HG03103 (cell line): ENCODE measurements at regions not wholly inside any gene's neighbourhood (a gene's known extent, or its start where the extent isn't known, plus 50 kb on each side); places are given as distances from the start of the nearest gene placed in this dataset.

Experiments
- ATAC-seq: cut with Tn5 transposase; IDR thresholded peaks from one replicate; pipeline ENCODE4 v1.9.1; 2021; ENCODE audit warnings: low read depth; ENCODE audit not compliant: unreplicated experiment

GRCh38 chr5:124059200-124059599, 547.2 kb downstream of the CSNK1G3 start:
- ATAC-seq = no peak

GRCh38 chr5:124057724-124058231, 545.8 kb downstream of the CSNK1G3 start:
- ATAC-seq = no peak

GRCh38 chr5:124056991-124057723, 545.2 kb downstream of the CSNK1G3 start:
- peak; percentile 41 for ATAC-seq

GRCh38 chr5:124056326-124056990, 544.5 kb downstream of the CSNK1G3 start:
- ATAC-seq = peak; percentile 75

GRCh38 chr5:124055751-124056150, 543.8 kb downstream of the CSNK1G3 start:
- ATAC-seq = no peak

GRCh38 chr5:124054564-124054963, 542.6 kb downstream of the CSNK1G3 start:
- ATAC-seq = no peak

GRCh38 chr5:124053340-124053739, 541.4 kb downstream of the CSNK1G3 start:
- no peak for ATAC-seq

- ATAC-seq = no peak
These were observed 540.2 kb downstream of the CSNK1G3 start for GRCh38 chr5:124052201-124052600.

- ATAC-seq = no peak
These were observed 538.3 kb downstream of the CSNK1G3 start for GRCh38 chr5:124050120-124050770.

- ATAC-seq = no peak
These were observed 533.4 kb downstream of the CSNK1G3 start for GRCh38 chr5:124045412-124045811.

GRCh38 chr5:124044613-124045012, 532.6 kb downstream of the CSNK1G3 start:
- ATAC-seq = no peak

GRCh38 chr5:124043456-124043855, 531.5 kb downstream of the CSNK1G3 start:
- ATAC-seq = no peak

- no peak for ATAC-seq
These were observed 528.8 kb downstream of the CSNK1G3 start for GRCh38 chr5:124040799-124041198.

- no peak for ATAC-seq
These were observed 527.4 kb downstream of the CSNK1G3 start for GRCh38 chr5:124039410-124039809.

GRCh38 chr5:124036786-124037185, 524.8 kb downstream of the CSNK1G3 start:
- ATAC-seq = no peak

- peak; percentile 97 for ATAC-seq
These were observed 523.0 kb downstream of the CSNK1G3 start for GRCh38 chr5:124034963-124035362.

- no peak for ATAC-seq
These were observed 522.2 kb downstream of the CSNK1G3 start for GRCh38 chr5:124034083-124034700.

- no peak for ATAC-seq
These were observed 518.1 kb downstream of the CSNK1G3 start for GRCh38 chr5:124030043-124030491.

GRCh38 chr5:124027441-124027840, 515.5 kb downstream of the CSNK1G3 start:
- ATAC-seq = no peak

GRCh38 chr5:124025306-124025845, 513.4 kb downstream of the CSNK1G3 start:
- no peak for ATAC-seq

- ATAC-seq = no peak
These were observed 511.0 kb downstream of the CSNK1G3 start for GRCh38 chr5:124022966-124023365.
